Hematopoietic multipotent progenitor cell treated with erythropoietin and hydrocortisone succinate and interleukin-3 and kit ligand, for 8 days (in vitro differentiated cells): ENCODE measurements at regions not wholly inside any gene's neighbourhood (a gene's known extent, or its start where the extent isn't known, plus 50 kb on each side); places are given as distances from the start of the nearest gene placed in this dataset.
"Not testable (repeated sequence)": the region's sequence is repeated elsewhere in the genome, so short reads cannot be mapped to it uniquely, and the experiment has no call there.

Experiments
- DNase-seq: peaks from one replicate; pipeline ENCODE4 v3.0.0-alpha.2; 2015

DNA sequence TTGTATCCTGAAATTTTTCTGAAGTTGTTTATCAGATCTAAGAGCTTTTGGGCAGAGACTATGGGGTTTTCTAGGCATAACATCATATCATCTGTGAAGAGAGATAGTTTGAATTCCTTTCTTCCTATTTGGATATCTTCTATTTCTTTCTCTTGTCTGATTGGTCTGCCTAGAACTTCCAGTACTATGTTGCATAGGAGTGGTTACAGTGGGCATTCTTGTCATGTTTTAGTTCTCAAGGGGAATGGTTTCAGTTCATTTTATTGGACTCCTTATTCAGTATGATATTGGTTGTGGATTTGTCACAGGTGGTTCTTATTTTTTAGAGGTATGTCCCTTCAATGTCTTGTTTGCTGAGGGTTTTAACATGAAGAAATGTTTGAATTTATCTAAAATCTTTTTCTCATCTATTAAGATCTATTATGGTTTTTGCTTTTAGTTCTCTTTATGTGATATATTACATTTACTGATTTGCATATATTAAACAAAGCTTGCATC lies 286.6 kb upstream of the C1QTNF3 start:
- DNase-seq: not testable (repeated sequence)

DNA sequence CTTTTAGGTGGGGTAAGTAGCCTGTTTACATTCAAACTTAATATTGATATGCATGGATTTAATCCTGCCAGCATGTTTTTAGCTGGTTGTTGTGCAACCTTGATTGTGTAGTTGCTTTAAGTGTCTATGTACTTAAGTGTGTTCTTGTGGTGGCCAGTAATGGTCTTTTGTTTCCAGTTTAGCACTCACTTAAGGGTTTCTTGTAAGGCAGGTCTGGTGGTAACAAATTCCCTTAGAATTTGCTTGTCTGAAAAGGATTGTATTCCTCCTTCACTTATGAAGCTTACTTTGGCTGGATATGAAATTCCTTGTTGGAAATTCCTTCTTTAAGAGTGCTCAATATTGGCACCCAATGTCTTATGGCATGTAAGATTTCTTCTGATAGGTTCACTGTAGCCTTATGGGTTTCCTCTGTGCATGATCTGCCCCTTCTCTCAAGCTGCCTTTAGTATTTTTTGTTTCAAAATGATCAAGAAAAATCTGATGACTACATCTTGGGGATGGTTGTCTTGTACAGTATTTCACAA lies 289.0 kb upstream of the C1QTNF3 start:
- not testable (repeated sequence) for DNase-seq

DNA sequence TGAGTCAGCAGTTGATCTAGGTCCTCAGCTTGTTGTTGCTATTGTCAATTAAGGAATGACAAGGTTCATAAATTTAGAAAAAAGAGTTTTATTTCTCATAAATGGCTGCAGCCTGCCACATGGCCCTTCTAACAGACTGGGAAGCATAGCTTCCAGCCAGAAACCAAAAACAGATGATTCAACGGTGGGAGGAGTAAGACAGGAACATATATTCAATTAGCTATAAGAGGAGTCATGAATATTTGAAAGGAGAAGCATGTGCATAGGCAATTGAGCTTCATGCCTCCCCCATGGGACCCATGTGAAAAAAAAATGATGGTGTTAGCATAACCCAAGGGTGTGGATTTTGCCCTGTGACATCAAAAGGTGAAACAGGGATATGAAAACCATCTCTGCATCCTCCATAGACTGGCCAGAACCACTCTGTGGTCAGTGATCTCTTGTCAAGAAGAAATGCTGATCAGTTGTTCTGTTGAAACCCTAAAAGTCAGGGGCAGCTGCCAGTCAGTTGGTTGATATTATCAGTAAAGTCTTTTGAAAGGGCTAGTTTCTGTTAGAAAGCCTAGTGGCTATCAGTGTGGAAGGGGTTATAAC lies 296.5 kb upstream of the C1QTNF3 start:
- DNase-seq: not testable (repeated sequence)

DNA sequence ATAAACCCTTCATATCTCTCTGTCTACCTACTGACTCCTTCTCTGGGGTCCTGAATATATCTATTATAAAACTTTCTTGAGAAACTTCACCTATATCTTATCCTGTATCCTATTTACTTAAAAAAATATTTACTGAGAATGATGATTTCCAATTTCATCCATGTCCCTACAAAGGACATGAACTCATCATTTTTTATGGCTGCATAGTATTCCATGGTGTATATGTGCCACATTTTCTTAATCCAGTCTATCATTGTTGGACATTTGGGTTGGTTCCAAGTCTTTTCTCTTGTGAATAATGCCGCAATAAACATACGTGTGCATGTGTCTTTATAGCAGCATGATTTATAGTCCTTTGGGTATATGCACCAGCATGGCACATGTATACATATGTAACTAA lies 301.7 kb upstream of the RAI14 start:
- DNase-seq: not testable (repeated sequence)

DNA sequence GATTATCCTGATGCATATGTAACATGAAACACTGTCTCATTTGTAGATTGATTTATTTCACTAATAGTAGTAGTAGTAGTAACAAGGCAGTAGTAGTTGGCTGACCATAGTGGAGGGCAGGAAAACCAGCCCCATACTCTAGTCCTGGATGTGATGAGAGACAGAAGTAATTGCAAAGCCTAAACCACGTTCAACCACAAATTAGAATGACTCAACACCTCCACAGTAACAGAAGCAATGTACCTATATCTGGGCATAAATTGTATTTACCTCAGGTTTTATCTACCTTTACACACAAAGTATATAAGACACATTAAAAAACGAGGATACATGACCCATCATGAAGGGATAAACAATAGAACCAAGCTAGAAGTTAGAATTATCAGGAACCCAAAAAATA lies 284.7 kb upstream of the RAI14 start:
- DNase-seq: not testable (repeated sequence)

DNA sequence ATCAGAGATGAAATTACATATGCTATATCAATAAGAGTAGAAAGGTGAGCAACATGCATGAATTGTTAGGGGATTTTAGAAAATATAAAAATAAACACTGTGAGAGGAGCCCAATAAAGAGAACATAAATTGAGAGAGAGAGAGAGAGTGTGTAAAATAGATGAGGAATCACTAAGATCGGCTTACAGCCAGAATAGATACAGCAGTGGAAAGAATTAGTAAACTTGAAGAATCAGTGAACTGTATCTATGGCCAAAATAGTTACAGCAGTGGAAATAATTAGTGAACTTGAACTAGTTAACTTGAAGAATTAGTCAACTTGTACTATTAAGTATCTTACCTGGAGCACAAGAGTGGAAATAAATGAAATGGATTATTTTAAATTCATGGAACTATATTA lies 284.3 kb upstream of the RAI14 start:
- not testable (repeated sequence) for DNase-seq

DNA sequence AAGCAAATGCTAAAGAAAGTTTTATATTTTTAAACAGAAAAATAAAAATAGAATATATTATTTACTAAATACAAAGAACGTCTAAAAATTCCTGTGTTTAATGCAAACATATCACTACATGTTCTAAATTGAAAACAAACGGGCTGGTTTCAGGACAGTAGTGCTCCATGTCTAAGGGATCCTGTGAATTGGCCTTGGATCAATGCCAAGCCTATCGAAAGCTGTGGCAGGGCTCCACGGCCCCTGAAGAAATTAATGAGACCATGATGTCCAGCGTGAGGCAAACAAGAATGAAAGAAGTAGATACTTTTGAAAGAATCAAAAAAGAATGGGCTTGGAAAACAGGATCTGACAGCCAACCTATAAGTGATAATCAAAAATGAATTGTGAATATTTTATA lies 283.4 kb upstream of the RAI14 start:
- DNase-seq: not testable (repeated sequence)

DNA sequence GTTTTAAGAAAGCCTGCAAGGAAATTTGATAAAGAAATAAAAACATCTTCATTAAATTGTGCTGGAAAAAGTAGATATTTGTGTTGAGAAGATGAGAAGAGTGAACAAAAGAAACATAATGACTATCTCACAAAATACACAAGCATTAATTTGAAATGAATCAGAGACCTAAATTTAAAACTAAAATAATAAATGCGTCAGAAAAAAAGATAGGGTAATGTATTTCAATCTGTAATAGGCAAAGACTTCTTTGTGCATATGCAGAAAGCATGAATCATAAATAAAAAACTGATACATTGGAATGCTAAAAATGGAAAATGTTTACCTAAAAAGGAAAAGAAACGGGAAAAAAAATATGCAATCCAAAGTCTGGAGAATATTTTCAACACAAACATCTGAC lies 278.5 kb upstream of the RAI14 start:
- DNase-seq: not testable (repeated sequence)

DNA sequence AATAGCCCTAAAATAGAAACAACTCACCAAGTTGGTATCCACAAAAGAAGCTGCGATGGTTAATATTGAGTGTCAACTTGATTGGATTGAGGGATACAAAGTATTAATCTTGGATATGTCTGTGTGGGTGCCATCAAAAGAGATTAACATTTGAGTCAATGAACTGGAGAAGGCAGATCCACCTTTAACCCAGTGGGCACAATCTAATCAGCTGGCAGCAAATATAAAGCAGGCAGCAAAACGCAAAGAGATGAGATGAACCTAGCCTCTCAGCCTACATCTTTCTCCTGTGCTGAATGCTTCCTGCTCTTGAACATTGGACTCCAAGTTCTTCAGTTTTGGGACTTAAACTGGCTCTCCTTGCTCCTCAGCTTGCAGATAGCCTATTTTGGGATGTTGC lies 277.6 kb upstream of the RAI14 start:
- DNase-seq: not testable (repeated sequence)

DNA sequence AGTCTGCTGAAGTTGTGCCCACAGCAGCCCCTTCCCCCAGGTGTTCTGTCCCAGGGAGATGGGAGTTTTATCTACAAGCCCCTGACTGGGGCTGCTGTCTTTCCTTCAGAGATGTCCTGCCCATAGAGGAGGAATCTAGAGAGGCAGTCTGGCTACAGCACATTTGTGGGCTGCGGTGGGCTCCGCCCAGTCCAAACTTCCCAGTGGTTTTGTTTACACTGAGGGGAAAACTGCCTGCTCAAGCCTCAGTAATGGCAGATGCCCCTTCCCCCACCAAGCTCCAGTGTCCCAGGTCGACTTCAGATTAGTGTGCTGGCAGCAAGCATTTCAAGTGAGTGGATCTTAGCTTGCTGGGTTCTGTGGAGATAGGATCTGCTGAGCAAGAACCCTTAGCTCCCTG lies 267.4 kb upstream of the RAI14 start:
- DNase-seq: not testable (repeated sequence)

DNA sequence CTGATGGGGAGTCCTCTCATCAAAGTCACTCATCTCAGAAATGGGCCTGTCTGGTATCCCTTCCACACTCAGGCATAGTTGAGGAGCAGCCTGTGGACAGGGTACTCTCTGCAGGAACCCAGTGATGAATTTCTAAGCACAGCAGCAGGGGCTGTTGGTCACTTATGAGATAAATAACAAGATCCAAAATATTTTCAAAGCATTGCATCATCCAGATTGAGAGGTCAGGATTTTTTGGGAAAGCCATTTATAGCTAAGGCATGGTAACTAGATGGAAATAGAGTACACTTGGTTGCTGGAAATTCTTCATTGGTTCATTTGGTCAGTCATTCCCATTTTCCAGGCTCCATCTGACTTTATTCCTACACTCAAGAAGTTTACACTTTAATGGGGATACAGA lies 246.8 kb upstream of the RAI14 start:
- DNase-seq: no peak

DNA sequence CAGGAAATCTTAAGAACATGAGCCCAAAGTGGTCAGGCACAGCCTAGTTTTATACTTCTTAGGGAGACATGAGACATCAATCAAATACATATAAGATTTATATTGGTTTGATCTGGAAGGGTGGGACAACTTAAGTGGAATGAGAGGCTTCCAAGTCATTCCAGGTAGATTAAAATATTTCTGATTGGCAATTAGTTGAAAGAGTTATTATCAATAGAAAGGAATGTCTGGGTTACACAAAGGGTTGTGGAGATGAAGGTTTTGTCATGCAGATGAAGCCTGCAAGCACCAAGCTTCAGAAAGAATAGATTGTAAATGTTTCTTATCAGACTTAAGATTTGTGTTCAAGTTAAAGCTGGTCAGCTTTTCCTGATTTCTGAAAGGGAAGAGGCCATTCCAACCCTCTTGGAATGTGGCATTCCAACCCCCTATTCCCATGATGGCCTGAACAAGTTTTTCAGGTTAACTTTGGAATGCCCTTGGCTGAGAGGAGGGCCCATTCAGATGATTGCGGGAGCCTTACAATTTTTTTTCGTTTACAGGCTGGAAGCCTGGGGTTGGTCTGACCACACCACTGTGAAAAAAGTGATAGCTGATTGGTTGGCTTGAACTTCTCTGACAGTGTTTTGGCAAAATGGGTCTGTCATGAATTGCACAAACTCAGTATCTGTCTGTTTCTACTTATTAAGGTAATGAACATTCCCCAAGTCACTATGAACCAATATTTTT lies 245.6 kb upstream of the RAI14 start:
- DNase-seq: no peak

DNA sequence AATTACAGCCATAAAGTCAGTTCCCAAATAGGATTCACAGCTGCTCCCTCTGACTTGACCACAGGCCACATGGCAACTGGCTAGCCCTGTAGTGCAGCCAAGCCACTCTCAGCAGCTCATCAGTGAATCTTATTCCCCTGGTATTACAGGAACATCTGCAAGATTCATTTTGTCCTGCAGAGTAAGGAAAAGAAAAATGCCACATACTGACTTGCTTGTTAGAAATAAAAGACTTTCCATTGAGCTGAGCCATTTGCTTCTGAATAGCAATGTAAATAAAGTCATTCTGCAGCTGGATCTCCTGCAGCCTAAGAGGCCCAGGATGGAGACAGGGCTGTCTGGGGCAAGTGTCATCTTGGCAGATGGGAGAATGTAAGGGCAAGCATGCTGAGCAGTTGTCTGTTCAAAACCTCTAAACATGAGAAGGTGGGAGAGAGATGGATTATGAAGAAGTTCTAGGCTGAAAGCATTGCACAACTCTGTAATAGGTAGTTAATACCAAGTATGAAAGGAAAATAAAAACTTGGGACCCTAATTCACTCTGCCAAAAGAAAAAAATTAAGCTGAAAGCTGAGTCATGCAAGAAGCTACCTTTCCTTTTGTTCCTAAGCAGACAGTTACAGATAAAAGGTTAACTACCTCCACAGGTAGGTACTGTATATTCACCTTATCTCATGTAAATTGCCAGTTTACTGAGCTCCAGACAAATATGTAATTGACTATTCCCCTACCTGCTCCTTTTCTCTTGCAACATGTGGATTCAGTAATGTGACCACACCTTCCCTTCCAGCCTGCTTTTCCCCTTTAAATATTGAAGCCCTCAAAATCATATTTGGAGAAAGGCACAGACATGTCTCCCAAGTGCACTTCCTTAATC lies 244.4 kb upstream of the RAI14 start:
- DNase-seq: no peak

DNA sequence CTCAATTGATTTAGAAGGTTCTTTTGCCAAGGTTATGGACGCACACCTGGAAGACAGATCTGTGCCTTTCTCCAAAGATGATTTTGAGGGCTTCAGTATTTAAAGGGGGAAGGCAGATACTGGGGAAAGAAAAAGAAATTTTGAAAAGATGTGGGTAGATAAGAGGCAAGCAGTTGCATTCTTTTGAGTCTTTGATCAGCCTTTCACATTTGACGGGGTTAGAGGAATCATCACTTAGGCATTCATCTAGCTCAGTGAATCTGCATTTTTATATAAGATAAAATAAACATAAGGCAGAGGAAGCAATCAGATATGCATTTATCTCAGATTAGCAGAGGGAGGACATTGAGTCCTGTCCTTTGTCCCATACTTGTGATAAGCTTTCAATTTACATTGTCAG lies 243.4 kb upstream of the RAI14 start:
- no peak for DNase-seq

DNA sequence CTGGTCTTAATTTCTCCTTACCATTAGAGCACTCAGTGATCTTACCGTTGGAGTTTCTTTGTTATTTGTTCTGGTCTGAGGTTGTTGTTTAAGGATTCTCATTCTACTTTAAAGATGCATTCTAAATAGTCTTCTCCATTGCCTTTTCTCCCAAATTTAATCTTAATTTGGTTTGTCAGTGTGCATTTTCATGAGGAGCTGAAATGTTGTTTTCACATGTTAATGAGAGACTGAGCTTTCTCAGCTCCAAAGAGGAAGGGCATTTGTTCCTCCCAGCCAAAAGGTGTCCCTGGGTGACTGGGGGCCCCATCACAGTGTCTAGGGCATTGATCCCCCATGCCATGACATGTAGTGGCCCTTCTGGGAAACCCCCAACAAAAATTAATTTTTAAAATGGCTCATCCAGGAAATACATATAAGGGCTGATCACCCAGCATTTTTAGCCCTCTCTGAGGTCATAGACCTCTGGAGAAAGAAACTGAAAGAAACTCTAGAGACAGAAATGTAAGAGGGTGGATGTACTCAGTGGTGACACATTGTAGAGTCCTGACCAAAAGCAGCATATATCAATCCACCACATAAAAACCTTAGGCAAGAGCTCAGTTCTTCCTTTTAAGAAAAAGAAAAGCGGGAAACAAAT lies 240.4 kb upstream of the RAI14 start:
- no peak for DNase-seq

DNA sequence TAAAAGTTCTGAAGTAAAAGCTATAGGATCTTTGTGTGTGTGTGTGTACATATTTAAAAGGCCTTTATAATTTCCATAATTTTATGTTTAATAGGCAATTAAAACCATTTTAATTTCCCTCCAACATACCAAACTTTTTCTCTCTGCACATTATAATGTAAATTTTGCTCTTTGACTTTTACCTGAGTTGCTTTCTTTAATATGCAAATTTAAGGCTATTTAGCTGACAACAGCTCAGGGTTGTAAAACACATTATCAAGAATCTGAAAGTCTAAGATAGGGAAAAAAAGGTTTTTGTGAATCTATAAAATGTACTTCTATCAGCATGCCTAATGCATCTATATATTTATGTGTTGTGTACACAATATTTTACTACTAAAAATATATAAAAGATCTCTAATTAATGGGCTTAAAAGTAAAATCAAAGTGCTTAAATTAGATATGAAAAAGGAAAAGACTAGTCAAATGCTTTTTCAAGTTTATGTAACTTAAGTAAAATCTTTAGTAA lies 239.6 kb upstream of the RAI14 start:
- DNase-seq: no peak

DNA sequence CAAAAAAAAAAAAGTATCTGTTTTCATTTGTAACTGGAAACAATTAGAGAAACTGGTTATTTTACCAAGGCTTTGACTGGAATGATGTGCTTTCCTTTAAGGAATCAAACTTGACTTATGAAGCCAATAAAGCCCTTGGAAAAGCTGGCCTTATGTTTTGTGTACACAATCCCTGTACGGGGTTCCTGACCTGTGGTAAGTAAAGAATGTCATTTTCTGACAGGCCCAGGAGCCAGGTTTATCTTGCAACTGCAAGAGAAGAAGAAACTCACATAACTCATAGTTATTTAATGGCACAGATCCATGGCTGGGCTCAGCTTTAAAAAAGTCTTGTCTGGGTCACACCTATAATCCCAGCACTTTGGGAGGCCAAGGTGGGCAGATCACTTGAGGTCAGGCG lies 235.9 kb upstream of the RAI14 start:
- not testable (repeated sequence) for DNase-seq

DNA sequence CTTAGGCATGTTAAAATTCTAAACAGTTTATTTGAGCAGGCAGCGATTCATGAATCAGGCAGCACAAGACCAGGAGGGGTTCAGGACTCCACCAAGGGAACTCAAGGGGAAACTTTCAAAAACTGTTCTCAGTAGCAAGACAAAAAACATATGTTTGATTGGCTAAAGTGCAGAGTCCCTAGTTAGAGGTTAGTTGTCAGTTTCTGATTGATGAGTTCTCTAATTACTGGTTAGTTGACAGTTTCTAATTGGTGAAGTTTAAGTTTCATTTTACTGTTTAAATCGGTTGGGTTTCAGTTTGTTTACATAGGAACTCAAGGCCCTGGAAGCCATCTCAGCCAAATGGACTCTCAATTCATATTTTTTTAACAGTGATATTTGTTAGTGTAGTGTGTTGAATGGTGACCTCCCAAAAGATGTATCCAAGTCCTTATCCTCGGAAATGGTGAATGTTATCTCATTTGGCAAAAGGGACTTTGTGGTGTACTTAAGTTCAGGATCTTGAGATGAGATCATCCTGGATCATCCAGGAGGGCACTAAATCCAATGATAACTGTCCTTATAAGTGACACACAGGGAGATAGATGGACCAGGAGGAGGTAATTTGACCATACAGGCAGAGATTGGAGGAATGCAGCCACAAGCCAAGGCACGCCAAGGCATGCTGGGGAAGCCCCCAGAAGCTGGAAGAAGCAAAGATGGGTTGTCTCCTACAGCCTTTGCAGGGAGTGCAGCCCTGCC lies 219.2 kb upstream of the RAI14 start:
- no peak for DNase-seq

DNA sequence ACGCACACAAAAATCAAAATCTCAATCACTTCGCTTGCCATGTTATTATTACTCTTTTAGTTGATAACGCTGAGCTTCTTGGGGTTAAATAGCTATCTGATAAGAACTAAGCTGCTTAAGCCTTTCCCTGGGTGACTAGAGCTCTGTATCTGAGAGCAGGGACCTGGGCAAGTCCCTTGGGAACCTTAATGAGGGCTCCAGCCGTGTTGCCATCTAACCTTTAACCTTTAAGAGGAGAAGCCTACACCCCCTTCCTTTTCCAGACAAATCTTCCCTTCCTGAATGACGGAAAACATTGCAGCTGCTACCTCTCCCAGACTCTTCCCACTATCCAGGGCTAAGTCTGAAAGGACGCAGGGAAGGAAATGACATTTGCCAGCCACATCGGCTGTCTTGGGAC lies 216.5 kb upstream of the RAI14 start:
- DNase-seq: no peak

DNA sequence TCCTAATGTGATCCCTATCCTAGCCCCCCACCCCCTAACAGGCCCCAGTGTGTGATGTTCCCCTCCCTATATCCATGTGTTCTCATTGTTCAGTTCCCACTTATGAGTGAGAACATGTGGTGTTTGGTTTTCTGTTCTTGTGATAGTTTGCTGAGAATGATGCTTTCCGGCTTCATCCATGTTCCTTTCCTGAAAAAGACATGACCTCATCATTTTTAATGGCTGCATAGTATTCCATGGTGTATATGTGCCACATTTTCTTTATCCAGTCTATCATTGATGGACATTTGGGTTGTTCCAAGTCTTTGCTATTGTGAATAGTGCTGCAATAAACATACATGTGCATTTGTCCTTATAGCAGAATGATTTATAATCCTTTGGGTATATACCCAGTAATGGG lies 214.4 kb upstream of the RAI14 start:
- DNase-seq: not testable (repeated sequence)

DNA sequence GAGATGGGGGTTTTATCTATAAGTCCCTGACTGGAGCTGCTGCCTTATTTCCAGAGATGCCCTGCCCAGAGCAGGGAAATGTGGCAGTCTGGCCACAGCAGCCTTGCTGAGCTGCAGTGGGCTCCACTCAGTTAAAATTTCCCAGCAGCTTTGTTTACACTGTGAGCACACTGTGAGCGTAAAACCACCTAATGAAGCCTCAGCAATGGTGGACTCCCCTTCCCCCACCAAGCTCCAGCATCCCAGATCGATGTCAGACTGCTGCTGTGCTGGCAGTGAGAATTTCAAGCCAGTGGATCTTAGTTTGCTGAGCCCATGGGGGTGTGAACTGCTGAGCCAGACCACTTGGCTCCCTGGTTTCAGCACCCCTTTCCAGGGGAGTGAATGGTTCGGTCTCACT lies 208.7 kb upstream of the RAI14 start:
- no peak for DNase-seq

DNA sequence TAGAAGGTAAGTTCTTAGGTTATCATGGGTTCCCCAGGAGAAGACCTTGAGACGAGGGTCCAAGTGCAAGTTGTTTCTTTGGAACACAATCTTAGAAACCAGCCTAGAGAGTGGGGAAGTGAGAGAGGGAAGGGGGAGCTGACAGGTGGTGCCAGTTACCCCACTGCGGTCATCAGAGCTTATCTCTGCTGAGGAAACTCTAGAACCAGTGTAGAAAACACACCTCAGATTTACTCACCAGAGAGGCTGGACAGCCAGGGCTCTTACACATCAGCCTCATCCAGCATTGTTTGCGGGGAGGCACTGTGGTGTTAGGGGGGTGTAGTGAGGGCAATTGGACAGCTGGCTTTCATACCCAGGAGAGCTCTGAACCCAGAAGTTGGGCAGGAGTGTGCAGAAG lies 206.5 kb upstream of the RAI14 start:
- DNase-seq: no peak
